KBM-7 (cell line): ENCODE measurements at regions not wholly inside any gene's neighbourhood (a gene's known extent, or its start where the extent isn't known, plus 50 kb on each side); places are given as distances from the start of the nearest gene placed in this dataset.
A peak's percentile ranks its signal among the peaks of the same experiment; 100 is the strongest.
"Not testable (repeated sequence)": the region's sequence is repeated elsewhere in the genome, so short reads cannot be mapped to it uniquely, and the experiment has no call there.

Experiments used
- DNase-seq: peaks from one replicate; pipeline ENCODE4 v3.0.0-alpha.2; 2015
- in situ Hi-C: fragments of 300-500 bp; cut with MboI; formaldehyde crosslinking; loops from 2 replicates; pipeline ENCODE4 v1.14.3; 2020; ENCODE audit warnings: low sequenced_read_pairs, low pct_unique_long_range_greater_than_20kb, mixed read lengths

- in situ Hi-C loops, result no loop called here
- no peak for DNase-seq
Measured at GRCh38 chr2:36173760-36174404, 181.7 kb upstream of the CRIM1 start.

GRCh38 chr2:36172824-36173223, 182.8 kb upstream of the CRIM1 start:
- in situ Hi-C loops, result no loop called here
- no peak for DNase-seq

GRCh38 chr2:36170805-36171204, 184.8 kb upstream of the CRIM1 start:
- in situ Hi-C loops, result no loop called here
- DNase-seq, result no peak

- in situ Hi-C loops, result no loop called here
- DNase-seq, result no peak
Measured at GRCh38 chr2:36169843-36170242, 185.7 kb upstream of the CRIM1 start.

GRCh38 chr2:36168115-36168514, 187.5 kb upstream of the CRIM1 start:
- no peak for DNase-seq
- in situ Hi-C loops, result no loop called here

- DNase-seq, result no peak
- in situ Hi-C loops, result no loop called here
Measured at GRCh38 chr2:36165132-36165531, 190.4 kb upstream of the CRIM1 start.

GRCh38 chr2:36163520-36164254, 191.9 kb upstream of the CRIM1 start:
- DNase-seq, result no peak
- in situ Hi-C loops, result no loop called here

- DNase-seq, in situ Hi-C loops: not testable (repeated sequence)
Measured at GRCh38 chr2:36157093-36157492, 198.5 kb upstream of the CRIM1 start.

GRCh38 chr2:36147670-36148390, 207.7 kb upstream of the CRIM1 start:
- DNase-seq, result no peak
- in situ Hi-C loops, result no loop called here

GRCh38 chr2:36146765-36147164, 208.8 kb upstream of the CRIM1 start:
- no peak for DNase-seq
- in situ Hi-C loops, result no loop called here

- no peak for DNase-seq
- in situ Hi-C loops, result no loop called here
Measured at GRCh38 chr2:36140391-36140790, 215.2 kb upstream of the CRIM1 start.

- in situ Hi-C loops, result no loop called here
- no peak for DNase-seq
Measured at GRCh38 chr2:36137612-36138011, 218.0 kb upstream of the CRIM1 start.

GRCh38 chr2:36134281-36134680, 221.3 kb upstream of the CRIM1 start:
- no peak for DNase-seq
- in situ Hi-C loops, result no loop called here

GRCh38 chr2:36128359-36128758, 227.2 kb upstream of the CRIM1 start:
- in situ Hi-C loops, result no loop called here
- DNase-seq, result no peak

- in situ Hi-C loops, result no loop called here
- no peak for DNase-seq
Measured at GRCh38 chr2:36125702-36126101, 229.9 kb upstream of the CRIM1 start.

- DNase-seq, result no peak
- in situ Hi-C loops, result no loop called here
Measured at GRCh38 chr2:36123995-36124394, 231.6 kb upstream of the CRIM1 start.

- in situ Hi-C loops, result no loop called here
- DNase-seq, result no peak
Measured at GRCh38 chr2:36097022-36097421, 258.6 kb upstream of the CRIM1 start.

GRCh38 chr2:36091844-36092741, 263.5 kb upstream of the CRIM1 start:
- in situ Hi-C loops, result not testable (repeated sequence)

GRCh38 chr2:36088716-36089328, 266.8 kb upstream of the CRIM1 start:
- in situ Hi-C loops, result no loop called here
- DNase-seq, result no peak

More at GRCh38 chr2:36091844-36092741, 263.5 kb upstream of the CRIM1 start:
- DNase-seq, result peak; percentile 9
